ENCODE measurements at regions not wholly inside any gene's neighbourhood (a gene's known extent, or its start where the extent isn't known, plus 50 kb on each side); places are given as distances from the start of the nearest gene placed in this dataset.

DNA sequence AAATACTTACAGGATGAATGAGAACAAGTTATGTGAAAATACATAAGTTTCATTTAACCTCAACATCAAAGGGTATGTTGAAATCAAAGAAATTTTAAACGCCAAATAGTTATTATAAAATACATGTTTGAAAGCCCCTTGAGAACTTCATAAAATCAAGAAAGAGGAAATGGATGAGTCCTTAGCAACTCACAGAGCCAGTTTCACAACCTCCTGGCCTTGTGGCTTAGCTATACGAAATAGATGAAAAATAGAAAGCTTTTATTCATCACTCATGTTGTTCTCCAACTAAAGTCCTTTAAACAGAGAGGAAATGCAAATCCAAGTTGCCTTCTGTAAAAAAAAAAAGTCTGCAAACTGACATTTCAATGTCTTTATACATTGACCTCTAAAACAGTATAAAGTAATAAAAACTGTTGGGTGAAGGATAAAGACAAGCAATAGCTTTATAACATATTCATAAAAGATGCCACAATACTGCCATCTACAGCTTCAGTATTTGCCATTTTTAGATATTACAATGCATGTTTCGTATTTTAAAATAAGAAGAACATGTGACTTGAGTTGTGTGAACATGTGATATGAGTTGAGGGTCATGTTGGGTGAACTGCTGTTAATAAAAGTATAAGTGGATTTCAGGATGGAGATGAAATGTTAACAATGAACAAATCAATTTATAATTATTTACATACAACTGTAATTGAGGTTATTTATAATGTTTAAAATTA, 847.8 kb downstream of the MRPL39 start:
- no peak for DNase-seq (ENCODE audit: low read depth, low spot score)

- no peak for DNase-seq (ENCODE audit: low read depth, low spot score)
Observed at GRCh38 chr21:24738063-24738462, 869.2 kb downstream of the MRPL39 start.

GRCh38 chr21:24737296-24737850, 869.9 kb downstream of the MRPL39 start:
- DNase-seq (ENCODE audit: low read depth, low spot score) = no peak

- DNase-seq (ENCODE audit: low read depth, low spot score) = no peak
Observed at GRCh38 chr21:24730661-24731060, 876.6 kb downstream of the MRPL39 start.

GRCh38 chr21:24729568-24729967, 877.7 kb downstream of the MRPL39 start:
- DNase-seq (ENCODE audit: low read depth, low spot score) = no peak

DNA sequence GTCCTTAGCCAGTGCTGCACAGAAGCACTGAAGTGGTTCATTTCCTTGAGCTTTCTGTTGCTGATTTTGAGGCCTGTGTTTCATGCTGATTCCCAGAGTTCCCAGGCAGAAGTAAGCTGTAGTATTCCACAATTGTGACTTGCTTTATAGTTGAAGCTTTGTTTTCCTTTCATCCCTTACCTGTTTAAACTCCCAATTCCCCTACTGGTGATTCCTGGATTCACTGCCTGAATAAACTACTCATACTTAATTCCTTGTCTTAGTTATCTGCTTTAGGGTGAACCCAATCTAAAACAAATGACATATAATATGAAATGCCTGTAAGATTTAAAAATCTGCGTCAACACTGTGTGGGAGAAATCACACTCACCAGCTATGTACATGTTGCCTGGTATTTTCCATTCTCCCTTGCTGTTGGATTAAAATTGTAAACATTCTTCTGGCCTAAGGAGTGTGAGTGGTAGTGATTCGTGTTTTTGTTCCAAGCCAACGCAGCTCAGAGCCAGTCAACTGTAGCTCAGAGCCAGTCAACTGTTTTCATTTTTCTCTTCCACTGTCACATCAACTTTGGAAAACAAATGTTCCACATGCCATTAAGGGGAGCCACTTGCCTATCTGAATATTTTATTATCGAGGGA, 879.4 kb downstream of the MRPL39 start:
- DNase-seq (ENCODE audit: low read depth, low spot score) = no peak

DNA sequence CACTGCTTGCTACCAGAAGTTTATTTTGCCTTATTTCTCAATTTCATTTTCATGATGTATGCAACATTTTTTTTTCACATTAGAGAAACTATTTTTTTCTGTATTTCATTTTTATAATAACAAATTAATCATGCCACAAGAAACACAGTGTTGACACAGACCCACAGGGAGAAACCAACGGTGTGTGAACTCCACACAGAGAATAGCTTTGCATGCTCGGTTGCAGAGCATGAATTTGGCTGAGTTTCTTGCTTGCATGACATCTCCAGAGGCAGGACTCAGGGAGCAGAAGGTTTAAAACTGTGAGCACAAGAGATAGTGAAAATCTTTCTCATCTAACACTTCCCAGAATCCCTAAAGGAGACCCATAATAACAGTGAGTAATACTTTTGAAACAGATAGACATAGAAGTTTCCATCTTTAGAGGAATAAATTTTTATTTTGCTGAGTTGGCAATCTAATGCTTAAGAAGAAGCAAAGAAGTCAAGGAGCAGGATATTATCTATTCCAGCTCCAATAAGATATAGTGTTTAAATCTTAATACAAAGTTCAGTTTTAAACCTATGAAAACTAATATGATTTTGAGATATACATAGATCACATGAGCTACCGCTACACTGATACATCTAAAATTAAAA, 890.9 kb downstream of the MRPL39 start:
- no peak for DNase-seq (ENCODE audit: low read depth, low spot score)

GRCh38 chr21:24714646-24715200, 892.6 kb downstream of the MRPL39 start:
- DNase-seq (ENCODE audit: low read depth, low spot score) = no peak

GRCh38 chr21:24705201-24705600, 902.1 kb downstream of the MRPL39 start:
- no peak for DNase-seq (ENCODE audit: low read depth, low spot score)

DNA sequence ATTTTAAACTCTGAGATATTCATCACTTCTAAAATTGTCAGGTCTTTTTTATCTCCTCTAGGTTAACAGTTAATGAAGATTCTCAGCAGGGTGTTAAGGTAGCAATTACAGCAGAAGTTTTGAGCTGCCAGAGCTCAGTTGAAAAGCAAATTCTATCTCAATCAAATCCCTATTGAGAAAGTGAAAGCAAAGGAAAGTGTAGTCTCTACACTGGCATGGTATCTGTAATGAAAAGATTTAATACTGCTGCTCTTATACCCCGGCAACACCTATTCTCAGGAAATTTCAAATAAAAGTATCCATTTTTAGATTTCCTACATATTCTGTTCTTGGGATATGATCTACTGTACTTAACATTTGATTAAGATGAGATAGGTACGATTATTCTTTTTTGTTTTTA, 913.5 kb downstream of the MRPL39 start:
- no peak for DNase-seq (ENCODE audit: low read depth, low spot score)

DNA sequence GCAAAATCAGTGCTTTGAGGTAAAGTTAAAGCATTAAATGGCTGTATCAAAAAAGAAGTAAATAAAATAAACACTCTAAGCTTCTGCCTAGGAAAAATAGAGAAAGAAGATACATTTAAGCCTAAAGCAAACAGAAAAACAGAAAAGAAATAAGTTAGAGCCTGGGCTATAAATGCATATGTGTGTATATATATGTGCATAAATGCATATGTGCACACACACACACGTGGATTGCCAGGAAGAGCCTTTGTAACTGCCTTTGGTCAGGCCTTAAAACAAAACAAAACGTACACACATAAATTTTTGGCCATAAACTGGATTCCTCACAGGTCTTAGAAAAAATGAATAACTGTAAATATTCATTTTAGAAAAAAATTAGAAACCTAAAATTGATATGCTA, 925.8 kb downstream of the MRPL39 start:
- DNase-seq (ENCODE audit: low read depth, low spot score) = no peak

GRCh38 chr21:24671901-24672300, 935.4 kb downstream of the MRPL39 start:
- DNase-seq (ENCODE audit: low read depth, low spot score) = no peak

GRCh38 chr21:24658926-24659325, 948.4 kb downstream of the MRPL39 start:
- DNase-seq (ENCODE audit: low read depth, low spot score) = no peak

- DNase-seq (ENCODE audit: low read depth, low spot score) = no peak
Observed at GRCh38 chr21:24658026-24658425, 949.3 kb downstream of the MRPL39 start.

DNA sequence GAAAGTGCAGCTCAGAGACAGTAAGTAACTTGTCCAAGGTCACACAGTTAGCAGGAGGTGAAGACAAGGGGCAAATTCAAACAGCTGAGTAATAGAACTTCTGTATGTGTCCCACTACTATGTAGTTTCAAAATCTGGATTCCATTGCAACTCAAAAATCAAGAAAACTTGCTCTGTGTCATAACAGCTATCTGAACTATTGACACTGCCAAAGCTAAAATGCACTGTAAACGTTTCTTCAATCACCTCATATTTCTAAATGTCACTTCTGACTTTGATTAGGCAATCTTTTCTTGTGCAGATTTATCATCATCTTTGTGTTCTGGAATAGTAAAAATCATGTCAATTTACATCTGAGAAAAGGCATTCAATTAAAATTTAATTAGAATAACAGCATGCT, 957.6 kb downstream of the MRPL39 start:
- no peak for DNase-seq (ENCODE audit: low read depth, low spot score)

- no peak for DNase-seq (ENCODE audit: low read depth, low spot score)
Observed at GRCh38 chr21:24636696-24637095, 970.6 kb downstream of the MRPL39 start.

DNA sequence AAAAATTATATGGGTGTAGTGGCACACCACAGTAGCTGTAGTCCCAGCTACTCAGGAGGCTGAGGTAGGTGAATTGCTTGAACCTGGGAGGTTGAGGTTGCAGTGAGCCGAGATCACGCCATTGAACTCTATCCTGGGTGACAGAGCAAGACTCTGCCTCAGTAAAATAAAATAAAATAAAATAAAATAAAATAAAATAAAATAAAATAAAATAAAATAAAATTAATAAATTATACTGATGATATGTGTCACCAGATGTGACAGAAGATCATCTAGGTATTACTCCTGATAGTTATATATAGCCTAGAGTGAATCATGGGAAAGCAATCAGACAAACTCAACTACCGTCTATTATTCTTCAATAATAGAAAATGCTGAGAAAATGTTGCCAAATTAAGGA, 972.5 kb downstream of the MRPL39 start:
- DNase-seq (ENCODE audit: low read depth, low spot score) = no peak

DNA sequence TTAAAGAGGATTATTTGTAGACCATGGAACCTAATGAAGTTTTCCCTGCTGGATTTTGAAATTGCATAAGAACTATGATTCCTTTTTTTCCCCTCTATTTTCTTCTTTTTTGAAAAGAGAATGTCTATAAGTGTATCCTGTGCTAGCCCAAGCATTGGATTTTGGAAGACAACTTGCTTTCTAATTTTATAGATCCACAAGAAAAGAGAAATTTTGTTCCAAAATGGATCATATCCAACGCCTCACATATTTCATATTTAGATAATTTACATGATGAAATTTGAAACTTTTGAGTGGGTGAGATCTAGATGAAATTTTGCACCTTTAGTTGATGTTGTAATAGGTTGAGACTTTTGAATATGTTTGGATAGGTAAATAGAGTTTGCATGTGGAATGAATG, 978.7 kb downstream of the MRPL39 start:
- DNase-seq (ENCODE audit: low read depth, low spot score) = no peak

GRCh38 chr21:24628046-24628445, 979.2 kb downstream of the MRPL39 start:
- no peak for DNase-seq (ENCODE audit: low read depth, low spot score)

- DNase-seq (ENCODE audit: low read depth, low spot score) = no peak
Observed at GRCh38 chr21:24617819-24618218, 989.5 kb downstream of the MRPL39 start.

- no peak for DNase-seq (ENCODE audit: low read depth, low spot score)
Observed at GRCh38 chr21:24594082-24594481, 1013.2 kb downstream of the MRPL39 start.

DNA sequence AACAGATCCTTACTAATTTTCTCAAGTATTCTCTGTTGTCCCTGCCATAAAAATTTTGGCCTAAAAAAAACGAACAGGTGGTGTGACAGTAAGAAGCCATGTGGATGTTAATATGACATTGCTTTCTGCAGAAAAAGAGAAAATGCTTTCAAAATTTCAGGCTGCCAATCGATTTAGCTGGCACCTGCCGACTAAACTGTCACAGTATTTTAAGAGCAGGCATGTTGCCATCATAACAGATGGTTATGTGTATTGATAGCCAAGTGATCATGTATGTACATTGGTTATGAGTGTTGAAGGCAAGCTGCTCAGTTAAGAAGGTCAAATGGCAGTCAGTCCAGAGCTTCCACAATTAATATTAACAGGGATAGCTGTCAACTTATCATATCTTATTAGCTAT, 1017.0 kb downstream of the MRPL39 start:
- DNase-seq (ENCODE audit: low read depth, low spot score) = no peak

Measured in activated CD4-positive, CD25-positive, alpha-beta regulatory T cell treated with anti-CD3 and anti-CD28 coated beads, Interleukin-2, amount 50 U/mL, for 16 hours (primary cell).